ENCODE measurements at regions not wholly inside any gene's neighbourhood (a gene's known extent, or its start where the extent isn't known, plus 50 kb on each side); places are given as distances from the start of the nearest gene placed in this dataset.
"Not testable (repeated sequence)": the region's sequence is repeated elsewhere in the genome, so short reads cannot be mapped to it uniquely, and the experiment has no call there.

- Mint-ChIP-seq H3K4me1 (ENCODE audit: low read depth) (peaks cover 55% of the 10 kb centered on the region), H3K4me3 (ENCODE audit: unreplicated experiment) (no peak overlapping the region), H3K27ac (ENCODE audit: unreplicated experiment) (no peak overlapping the region), H3K27me3 (ENCODE audit: low read depth) (no peaks in the 10 kb centered on the region), H3K9me3 (ENCODE audit: low read depth) (no peaks in the 10 kb centered on the region), H3K36me3 (ENCODE audit: low read depth) (no peaks in the 10 kb centered on the region)
- no peak for DNase-seq (ENCODE audit: low spot score)
- TF ChIP-seq CTCF (IDR thresholded peaks at IDR 0.05), result no peak
These were observed 144.6 kb upstream of the RPS23 start for GRCh38 chr5:82422751-82423181.

GRCh38 chr5:82422001-82422740 is 144.0 kb upstream of the RPS23 start:
- Mint-ChIP-seq H3K27ac (ENCODE audit: unreplicated experiment) (no peak overlapping the region), H3K9me3 (ENCODE audit: low read depth) (no peaks in the 10 kb centered on the region), H3K27me3 (ENCODE audit: low read depth) (no peaks in the 10 kb centered on the region), H3K4me1 (ENCODE audit: low read depth) (peaks cover 61% of the 10 kb centered on the region), H3K4me3 (ENCODE audit: unreplicated experiment) (no peak overlapping the region), H3K36me3 (ENCODE audit: low read depth) (no peaks in the 10 kb centered on the region)
- TF ChIP-seq CTCF (IDR thresholded peaks at IDR 0.05), result no peak
- no peak for DNase-seq (ENCODE audit: low spot score)

GRCh38 chr5:82421119-82421518 is 143.0 kb upstream of the RPS23 start:
- Mint-ChIP-seq H3K27ac (ENCODE audit: unreplicated experiment) (peak overlapping the region; percentile 56), H3K4me1 (ENCODE audit: low read depth) (peaks cover 66% of the 10 kb centered on the region), H3K36me3 (ENCODE audit: low read depth) (no peaks in the 10 kb centered on the region), H3K27me3 (ENCODE audit: low read depth) (no peaks in the 10 kb centered on the region), H3K4me3 (ENCODE audit: unreplicated experiment) (no peak overlapping the region), H3K9me3 (ENCODE audit: low read depth) (no peaks in the 10 kb centered on the region)
- DNase-seq (ENCODE audit: low spot score), result no peak
- TF ChIP-seq CTCF (IDR thresholded peaks at IDR 0.05), result peak; percentile 66

- DNase-seq (ENCODE audit: low spot score); H3K27me3 Mint-ChIP-seq (ENCODE audit: low read depth); H3K36me3 Mint-ChIP-seq (ENCODE audit: low read depth); H3K9me3 Mint-ChIP-seq (ENCODE audit: low read depth); H3K4me3 Mint-ChIP-seq (ENCODE audit: unreplicated experiment): not testable (repeated sequence)
- Mint-ChIP-seq H3K27ac (ENCODE audit: unreplicated experiment) (peak overlapping the region; percentile 56), H3K4me1 (ENCODE audit: low read depth) (peaks cover 66% of the 10 kb centered on the region)
These were observed 142.4 kb upstream of the RPS23 start for GRCh38 chr5:82420524-82420923.

GRCh38 chr5:82419559-82420332 is 141.6 kb upstream of the RPS23 start:
- H3K9me3 Mint-ChIP-seq (ENCODE audit: low read depth), result no peaks in the 10 kb centered on the region

More at GRCh38 chr5:82419559-82420332, 141.6 kb upstream of the RPS23 start:
- Mint-ChIP-seq H3K27ac (ENCODE audit: unreplicated experiment) (no peak overlapping the region), H3K4me3 (ENCODE audit: unreplicated experiment) (no peak overlapping the region), H3K4me1 (ENCODE audit: low read depth) (peaks cover 73% of the 10 kb centered on the region), H3K27me3 (ENCODE audit: low read depth) (no peaks in the 10 kb centered on the region), H3K36me3 (ENCODE audit: low read depth) (no peaks in the 10 kb centered on the region)
- no peak for TF ChIP-seq CTCF (IDR thresholded peaks at IDR 0.05)
- DNase-seq (ENCODE audit: low spot score), result no peak

Measured in chondrocyte (in vitro differentiated cells).